GM19467 (cell line): ENCODE measurements at regions not wholly inside any gene's neighbourhood (a gene's known extent, or its start where the extent isn't known, plus 50 kb on each side); places are given as distances from the start of the nearest gene placed in this dataset.
"Not testable (repeated sequence)": the region's sequence is repeated elsewhere in the genome, so short reads cannot be mapped to it uniquely, and the experiment has no call there.

Source experiments
- ATAC-seq: cut with Tn5 transposase; IDR thresholded peaks from one replicate; pipeline ENCODE4 v1.9.1; 2021; ENCODE audit warnings: mild to moderate bottlenecking, moderate library complexity; ENCODE audit not compliant: unreplicated experiment

DNA sequence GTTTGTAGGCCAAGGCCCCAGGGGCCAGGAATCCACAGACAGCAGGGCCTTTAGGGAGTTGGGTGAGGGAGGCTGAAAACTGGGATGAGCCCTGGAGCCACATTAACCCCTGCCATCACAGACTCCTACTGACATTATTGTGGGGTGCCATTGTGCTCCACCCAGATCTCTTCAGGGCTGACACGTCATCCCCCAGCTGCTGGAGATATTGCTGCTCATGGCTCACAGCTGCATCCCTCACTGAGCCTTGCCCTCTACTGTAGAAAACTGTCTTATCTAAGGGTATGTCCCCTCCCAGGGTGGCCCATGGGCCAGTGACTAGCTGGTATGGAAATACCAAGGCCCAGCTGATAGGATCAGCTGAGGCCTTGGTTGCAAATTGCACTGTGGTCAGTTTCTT lies 87.3 kb upstream of the PRR23C start:
- ATAC-seq: no peak

DNA sequence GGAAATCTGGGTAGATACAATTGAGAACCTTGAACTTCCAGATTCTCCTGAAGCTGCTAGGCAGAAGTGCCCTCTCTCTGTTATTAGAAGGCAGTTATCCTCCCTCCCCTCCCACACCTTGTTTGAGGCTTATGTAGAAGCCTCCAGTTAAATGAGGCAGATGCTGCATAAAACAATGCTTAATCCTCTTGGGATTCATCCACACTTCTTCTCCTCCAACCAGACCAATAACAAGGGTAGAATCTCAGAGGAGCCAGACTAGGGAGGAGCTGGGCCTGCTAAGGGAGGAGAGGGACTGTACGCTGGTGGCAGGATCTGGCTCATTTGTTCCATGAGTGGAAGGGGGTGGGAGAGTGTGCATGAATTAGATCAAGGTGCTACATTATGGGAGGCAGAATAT lies 88.3 kb upstream of the PRR23C start:
- no peak for ATAC-seq

DNA sequence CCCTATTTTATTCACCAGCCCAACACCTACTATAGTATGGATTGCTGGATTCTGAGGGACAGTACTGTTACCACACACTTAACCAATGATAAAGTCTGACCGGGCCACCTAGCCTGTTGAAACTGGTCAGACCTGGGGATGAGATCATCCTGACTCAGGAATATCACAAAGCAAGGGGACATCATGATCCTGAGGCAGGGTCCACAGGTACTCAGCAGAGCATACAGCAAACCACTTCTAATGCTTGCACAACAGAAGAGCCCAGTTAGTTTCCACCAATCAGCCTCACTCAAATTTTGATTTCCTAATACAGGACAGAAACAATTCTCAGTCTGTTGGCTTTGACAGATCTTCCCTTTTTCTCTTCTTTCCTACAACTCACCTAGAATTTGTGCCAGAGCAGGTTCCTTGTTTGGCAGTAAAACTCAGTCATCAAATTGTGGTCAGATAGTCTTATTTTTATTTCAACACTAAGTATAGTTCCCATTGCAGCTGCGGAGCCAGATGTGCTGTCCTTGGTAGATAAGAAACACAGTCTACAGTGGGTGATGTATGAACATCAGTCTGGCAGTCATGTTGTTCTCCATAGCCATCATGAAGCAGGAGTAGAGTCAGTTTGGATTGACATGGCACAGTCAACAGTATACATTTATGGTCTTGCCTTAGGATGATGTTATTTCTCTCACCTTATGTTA lies 90.1 kb upstream of the PRR23C start:
- ATAC-seq: no peak

DNA sequence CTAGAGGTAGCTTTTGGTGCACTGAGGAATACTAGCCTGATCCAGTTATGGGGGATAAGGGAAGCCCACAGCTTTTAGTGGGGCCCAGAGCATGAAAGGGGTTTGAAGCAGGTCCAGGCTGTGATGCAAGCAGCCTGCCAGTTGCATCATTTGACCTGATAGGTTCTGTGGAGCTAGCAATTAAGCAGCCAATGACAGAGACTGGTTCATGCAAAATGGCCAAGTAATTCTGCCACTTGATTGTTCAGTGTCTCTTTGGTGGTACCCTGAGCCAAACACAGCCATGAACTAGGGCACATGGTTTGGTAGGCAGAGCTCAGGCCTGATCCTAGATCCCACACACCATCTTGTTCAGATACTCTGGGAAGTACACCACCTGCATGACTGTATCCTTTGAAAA lies 91.0 kb upstream of the PRR23C start:
- ATAC-seq: no peak

DNA sequence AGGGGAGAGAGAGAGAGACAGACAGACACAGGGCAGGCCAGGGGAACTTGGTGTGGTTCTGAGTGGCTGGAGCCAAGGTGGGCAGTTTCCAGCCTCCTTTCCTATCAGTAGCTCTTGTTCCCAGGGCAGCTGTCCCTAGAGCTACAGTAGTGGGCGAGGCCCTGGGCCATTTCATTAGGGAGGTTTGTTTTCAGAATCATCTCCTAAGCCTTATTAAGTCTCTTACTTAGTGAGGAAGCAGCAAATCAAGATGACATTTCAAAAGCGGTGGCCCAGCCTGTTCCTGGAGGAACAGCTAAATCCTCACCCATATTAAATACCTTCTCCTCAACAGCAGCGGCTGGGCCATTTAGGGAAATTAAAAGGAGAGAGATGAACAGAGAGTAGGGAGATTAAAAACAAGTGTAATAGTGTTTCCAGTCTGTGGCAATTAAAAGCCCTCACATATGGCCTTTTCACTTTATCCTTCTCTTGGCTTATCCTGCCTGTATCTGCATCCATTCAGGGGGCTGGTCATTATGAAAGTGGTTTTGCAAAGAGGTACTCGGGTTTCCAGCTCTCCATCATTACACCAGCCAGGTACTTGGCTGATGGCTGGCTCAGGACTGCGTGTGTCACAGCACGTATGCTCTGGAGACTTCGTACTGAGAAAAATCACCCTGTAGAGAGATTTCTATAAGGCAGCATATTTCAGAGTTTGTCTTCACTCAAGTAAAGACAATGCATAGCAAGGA lies 91.9 kb upstream of the PRR23C start:
- ATAC-seq: no peak

DNA sequence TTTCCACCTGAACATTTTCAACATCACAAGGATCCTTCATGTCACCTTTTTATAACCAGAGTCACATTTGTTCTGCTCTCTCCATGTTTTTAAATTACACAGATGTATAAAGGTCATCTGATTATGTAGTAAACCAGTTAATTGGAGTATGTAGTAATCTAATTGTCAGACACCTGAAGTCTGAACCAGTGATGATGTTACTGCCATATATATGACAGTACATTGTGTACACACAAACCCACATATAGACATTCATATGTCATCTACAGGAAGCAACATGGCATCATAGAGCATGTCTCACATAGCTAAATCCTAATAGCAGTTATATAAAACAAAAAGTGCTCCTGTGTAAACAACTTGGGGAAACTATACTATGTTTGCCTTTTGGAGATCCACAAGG lies 95.9 kb upstream of the PRR23C start:
- ATAC-seq: no peak

DNA sequence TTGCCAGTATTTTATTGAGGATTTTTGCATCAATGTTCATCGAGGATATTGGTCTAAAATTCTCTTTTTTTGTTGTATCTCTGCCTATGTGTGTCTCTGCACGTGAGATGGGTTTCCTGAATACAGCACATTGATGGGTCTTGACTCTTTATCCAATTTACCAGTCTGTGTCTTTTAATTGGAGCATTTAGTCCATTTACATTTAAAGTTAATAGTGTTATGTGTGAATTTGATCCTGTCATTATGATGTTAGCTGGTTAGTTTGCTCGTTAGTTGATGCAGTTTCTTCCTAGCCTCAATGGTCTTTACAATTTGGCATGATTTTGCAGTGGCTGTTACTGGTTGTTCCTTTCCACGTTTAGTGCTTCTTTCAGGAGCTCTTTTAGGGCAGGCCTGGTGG lies 101.3 kb upstream of the PRR23C start:
- ATAC-seq: not testable (repeated sequence)

DNA sequence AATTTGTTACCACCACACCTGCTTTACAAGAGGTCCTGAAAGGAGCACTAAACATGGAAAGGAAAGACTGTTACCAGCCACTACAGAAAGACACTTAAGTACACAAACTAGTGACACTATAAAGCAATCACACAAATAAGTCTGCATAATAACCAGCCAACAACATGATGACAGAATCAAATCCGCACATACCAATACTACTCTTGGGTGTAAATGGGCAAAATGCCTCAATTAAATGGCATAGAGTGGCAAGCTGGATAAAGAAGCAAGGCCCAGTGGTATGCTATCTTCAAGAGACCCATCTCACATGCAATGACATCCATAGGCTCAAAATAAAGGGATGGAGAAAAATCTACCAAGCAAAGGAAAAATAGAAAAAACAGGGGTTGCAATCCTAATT lies 106.8 kb upstream of the PRR23C start:
- no peak for ATAC-seq

DNA sequence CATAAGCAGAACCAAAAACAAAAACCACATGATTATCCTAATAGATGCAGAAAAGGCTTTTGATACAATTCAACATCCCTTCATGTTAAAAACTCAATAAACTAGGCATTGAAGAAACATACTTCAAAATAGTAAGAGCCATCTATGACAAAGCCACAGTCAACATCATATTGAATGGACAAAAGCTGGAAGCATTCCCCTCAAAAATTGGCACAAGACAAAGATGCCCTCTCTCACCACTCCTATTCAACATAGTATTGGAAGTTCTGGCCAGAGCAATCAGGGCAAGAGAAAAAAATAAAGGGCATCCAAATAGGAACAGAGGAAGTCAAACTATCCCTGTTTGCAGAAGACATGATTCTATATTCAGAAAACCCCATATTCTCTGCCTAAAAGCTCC lies 108.7 kb upstream of the PRR23C start:
- ATAC-seq: not testable (repeated sequence)

DNA sequence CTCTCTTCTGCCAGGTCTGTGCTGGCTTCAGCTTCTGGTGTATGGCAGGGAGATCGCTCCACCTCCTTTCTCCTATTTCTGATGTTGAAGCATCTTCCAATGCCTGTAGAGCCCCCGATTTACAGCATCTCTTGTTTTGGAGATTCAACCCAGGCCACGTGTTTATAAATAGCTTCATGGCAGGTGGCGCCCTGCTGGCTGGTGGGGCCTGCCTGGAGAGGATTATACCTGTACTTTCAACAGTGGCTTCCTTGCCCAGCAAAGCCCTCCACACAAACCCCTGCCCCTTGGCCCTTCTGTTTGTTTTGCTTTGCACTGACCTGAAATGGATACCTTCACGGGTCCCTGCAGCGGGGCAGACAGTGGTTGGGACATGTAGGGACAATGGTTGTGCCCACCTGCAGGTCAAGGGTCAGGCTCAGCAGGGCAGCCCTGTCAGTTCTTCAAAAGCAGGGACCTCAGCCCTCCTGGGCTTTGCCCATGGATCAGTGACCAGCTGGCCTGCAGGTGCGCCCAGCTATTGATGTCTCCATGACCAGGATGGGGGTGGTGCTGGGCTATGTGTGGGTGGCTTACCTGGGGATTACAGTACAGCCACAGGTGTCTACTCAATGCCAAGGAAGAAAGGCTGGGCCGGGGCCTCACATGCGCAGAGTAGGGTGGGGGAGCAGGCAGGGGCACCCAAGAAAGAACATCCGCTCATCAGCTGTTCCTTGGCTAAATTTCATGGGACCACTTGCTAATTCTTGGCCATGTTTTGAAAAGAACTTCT lies 112.7 kb upstream of the PRR23C start:
- no peak for ATAC-seq

DNA sequence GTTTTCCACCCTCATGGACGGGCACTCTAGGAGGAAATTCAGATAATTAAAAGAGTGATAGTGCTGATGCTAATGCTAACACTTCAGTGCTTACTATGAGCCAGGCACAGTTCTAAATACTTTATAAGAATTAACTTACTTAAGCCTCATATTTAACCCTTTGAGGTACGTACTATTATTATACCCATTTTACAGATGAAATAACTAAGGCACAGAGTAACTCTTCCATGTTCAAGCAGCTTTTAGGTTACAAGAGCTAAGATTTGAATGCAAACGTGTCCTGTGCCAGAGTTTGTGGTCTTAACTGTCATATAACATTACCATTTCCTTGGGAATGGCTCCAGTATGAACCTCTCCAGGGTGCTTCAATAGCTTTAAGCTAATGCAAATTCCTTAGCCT lies 114.7 kb upstream of the PRR23C start:
- ATAC-seq: no peak

DNA sequence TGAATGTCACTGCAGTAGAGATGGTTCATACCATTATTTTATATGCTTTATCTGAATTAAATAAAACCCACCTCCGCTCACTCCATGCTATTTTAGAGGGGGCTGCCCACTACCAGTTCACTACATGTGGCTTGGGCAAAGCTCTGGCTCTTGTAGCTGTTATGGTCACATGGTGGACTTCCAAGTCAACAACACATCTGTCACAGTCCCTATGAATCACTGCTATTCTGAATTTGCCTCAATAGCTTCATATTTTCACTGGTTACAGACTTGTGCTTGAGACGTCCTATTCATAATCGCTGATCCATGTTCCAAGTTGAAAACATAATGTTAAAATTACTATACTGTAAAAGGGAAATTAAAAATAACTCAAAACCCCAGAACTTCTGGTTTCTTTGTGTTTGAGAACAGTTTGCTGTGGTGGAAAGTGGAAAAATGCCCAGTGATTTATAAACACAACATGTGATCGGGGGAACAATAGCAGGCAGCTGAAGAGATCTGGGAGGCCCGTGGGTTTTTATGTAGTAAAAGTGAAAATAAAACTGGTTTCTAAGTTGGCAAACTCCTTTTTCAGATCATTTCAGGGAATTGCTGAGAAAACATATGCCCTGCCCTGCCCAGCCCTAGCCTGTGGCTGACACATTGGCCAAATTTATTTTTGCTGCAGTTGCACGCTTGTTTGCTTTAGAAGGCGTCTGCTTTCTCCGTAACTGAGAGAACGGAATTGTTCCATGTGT lies 128.8 kb upstream of the PRR23C start:
- ATAC-seq: no peak

DNA sequence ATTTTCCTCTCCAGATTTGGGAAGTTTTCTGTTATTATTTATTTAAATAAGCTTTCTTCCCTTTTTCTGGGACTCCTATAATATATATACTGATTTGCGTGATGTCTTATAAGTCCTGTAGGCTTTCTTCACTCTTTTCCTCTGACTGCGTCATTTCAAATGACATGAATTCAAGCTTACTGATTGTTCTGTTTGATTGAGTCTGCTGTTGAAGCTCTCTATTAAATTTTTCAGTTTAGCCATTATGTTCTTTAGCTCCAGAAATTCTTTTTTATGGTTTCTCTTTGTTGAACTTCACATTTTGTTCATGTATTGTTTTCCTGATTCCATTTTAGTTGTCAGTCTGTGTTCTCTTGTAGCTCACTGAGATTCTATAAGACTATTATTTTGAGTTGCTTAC lies 135.8 kb upstream of the PRR23C start:
- ATAC-seq: no peak

DNA sequence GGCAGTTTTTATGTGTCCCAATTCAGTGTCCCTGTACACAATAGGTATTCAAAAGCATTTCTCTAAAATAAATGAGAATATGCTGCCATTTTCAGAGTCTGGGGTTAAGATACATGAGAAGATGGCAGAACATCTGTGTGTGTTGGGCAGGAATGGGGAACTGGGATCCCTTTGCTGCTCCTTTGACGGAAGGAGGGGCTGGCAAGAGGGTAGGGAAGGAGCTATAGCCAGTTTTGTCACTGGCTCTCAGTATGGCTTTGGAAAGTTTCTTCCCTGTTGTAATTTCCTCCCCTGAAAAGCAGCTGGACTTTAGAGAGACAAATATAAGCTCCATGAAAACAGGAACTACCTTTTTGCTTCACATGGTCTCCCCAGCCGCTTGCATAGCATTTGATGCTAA lies 137.5 kb upstream of the PRR23C start:
- no peak for ATAC-seq

DNA sequence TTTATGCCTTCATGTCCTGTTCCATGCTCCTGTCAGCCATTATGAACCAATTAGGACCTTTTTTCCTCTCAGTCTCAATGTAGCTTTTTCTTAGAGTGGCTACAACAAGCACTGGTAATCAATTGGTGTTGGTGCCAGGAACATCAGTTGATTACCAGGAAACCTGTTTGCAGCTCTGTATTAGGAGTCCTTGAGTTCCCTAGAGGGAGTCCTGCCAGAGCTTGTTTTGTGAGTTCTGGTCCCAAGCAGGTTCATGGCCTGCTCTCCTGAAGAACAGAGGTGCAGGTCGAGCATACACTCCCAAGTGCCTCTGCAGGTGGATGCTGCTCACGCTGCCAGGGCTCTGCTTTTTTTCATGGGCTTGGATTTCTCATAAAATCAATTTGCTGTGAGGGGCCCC lies 137.9 kb upstream of the PRR23C start:
- no peak for ATAC-seq

DNA sequence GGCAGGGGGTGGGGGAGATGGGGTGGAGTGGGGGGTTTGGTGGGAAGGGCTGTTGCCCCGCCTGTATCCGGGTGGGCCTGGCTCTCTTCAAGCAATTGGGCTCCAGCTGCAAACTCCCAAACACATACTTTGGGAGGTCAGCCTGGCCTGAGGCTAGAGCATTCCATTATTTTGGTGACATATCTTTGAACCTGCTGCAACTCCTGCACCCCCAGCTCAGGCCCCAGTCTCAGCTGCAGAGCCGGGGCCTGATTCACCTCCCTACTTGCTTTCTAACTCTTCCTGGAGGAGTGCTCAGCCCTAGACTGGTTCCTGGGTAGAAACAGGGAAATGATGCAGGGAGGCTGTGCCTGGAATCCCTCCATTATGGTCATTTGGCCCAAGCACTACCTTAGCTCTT lies 140.8 kb upstream of the PRR23C start:
- no peak for ATAC-seq

DNA sequence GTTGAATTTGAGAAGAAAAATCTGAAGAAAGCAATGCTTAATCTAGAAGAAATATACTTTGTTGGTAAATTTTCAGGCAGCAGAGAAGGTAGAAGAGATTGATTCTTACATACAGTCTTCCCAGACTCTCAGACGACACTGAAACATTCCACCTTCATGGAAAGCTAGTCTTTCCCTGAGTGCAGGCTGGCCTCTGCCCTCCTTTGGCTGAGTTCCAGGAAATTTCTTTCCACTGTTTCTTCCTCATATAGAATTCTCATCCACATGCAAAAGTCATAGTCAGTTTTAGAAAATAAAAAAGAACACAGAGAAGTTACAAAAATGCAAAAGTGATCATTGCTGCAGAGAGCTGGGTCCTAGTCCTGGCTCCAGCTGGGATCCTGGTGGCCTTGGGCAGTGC lies 142.5 kb upstream of the PRR23C start:
- ATAC-seq: no peak

DNA sequence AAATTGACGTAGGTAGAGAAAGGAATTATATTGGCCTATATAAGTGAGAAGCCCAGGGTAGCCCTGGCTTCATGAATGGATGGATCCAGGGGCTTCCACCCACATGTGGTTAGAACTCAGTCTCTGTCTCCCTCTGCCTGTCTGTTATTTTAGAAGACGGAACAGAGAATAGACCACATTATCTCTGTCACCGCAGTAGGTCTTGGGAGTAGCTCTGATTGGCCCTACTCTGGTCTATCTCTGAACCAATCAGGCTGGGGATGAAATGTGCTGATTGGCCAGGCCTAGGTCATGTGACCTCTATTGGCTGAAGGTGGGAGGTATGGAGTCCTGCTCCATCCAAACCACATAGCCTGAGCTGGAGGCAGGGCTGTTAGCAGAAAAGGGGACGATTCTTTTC lies 143.0 kb upstream of the PRR23C start:
- ATAC-seq: no peak

DNA sequence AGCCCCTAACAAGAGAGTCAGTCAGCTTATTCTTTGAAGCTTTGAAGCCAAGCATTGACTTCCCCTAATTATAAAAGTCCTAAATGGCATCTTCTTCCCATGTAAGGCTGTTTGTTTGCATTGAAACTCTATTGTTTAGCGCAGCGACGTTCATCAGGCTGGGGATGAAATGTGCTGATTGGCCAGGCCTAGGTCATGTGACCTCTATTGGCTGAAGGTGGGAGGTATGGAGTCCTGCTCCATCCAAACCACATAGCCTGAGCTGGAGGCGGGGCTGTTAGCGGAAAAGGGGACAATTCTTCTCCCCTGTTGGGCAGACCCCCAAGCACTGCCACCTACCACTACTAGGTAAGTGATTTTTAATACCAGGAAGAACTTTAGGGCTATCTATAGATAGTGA lies 145.3 kb upstream of the PRR23C start:
- no peak for ATAC-seq

DNA sequence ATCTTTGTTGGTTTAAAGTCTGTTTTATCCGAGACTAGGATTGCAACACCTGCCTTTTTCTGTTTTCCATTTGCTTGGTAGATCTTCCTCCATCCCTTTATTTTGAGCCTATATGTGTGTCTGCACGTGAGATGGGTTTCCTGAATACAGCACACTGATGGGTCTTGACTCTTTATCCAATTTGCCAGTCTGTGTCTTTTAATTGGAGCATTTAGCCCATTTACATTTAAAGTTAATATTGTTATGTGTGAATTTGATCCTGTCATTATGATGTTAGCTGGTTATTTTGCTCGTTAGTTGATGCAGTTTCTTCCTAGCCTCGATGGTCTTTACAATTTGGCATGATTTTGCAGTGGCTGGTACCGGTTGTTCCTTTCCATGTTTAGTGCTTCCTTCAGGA lies 149.4 kb upstream of the MRPS22 start:
- ATAC-seq: not testable (repeated sequence)

DNA sequence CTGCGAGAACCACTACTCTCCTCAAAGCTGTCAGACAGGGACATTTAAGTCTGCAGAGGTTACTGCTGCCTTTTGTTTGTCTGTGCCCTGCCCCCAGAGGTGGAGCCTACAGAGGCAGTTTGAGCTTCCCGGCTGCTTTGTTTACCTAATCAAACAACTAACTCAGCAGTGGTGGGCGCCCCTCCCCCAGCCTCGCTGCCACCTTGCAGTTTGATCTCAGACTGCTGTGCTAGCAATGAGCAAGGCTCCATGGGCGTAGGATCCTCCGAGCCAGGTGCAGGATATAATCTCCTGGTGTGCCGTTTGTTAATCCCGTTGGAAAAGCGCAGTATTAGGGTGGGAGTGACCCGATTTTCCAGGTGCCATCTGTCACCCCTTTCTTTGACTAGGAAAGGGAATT lies 147.7 kb upstream of the MRPS22 start:
- not testable (repeated sequence) for ATAC-seq
